Cardiac muscle cell (in vitro differentiated cells and primary cell): ENCODE measurements at regions not wholly inside any gene's neighbourhood (a gene's known extent, or its start where the extent isn't known, plus 50 kb on each side); places are given as distances from the start of the nearest gene placed in this dataset.

Source experiments
- DNase-seq, 2 donors: peaks; one replicate each; pipeline versions ENCODE4 v3.0.0 to v3.0.0-alpha.2; 2010 to 2017; ENCODE audit warnings: low read depth in 1 of 2, low spot score in 1 of 2
- H3K27ac ChIP-seq: fragments of 200-600 bp; sonication (generic); 2 replicates; pipeline ENCODE4 v1.5.1; 2016
- H3K27me3 ChIP-seq: fragments of 200-600 bp; sonication (generic); 2 replicates; pipeline ENCODE4 v1.6.0; 2016; ENCODE audit warnings: control low read depth
- H3K36me3 ChIP-seq: fragments of 200-600 bp; sonication (generic); 2 replicates; pipeline ENCODE4 v1.5.1; 2016; ENCODE audit warnings: control low read depth
- H3K4me1 ChIP-seq: fragments of 200-600 bp; sonication (generic); 2 replicates; pipeline ENCODE4 v1.8.1; 2017; ENCODE audit warnings: low read depth, mild to moderate bottlenecking, mixed run types
- H3K4me3 ChIP-seq: fragments of 200-600 bp; sonication (generic); 2 replicates; pipeline ENCODE4 v1.5.1; 2016; ENCODE audit warnings: mild to moderate bottlenecking
- H3K9me3 ChIP-seq: fragments of 200-600 bp; sonication (generic); 2 replicates; pipeline ENCODE4 v1.5.1; 2017; ENCODE audit warnings: low read depth, mild to moderate bottlenecking, control low read depth
- CTCF ChIP-seq: IDR thresholded peaks from 2 replicates; pipeline ENCODE4 v1.5.1; 2012; ENCODE audit warnings: low read depth, mild to moderate bottlenecking, low read length

GRCh38 chr12:103182299-103182698 is 224.8 kb downstream of the ASCL1 start:
- Histone ChIP-seq H3K27me3 (no peaks in the 10 kb centered on the region), H3K36me3 (no peaks in the 10 kb centered on the region), H3K4me3 (no peak overlapping the region), H3K4me1 (no peaks in the 10 kb centered on the region), H3K9me3 (no peaks in the 10 kb centered on the region), H3K27ac (no peak overlapping the region)
- no peak for TF ChIP-seq CTCF
- no peak for DNase-seq

GRCh38 chr12:103196467-103196866 is 239.0 kb downstream of the ASCL1 start:
- Histone ChIP-seq H3K27ac (no peak overlapping the region), H3K36me3 (no peaks in the 10 kb centered on the region), H3K27me3 (no peaks in the 10 kb centered on the region), H3K4me1 (no peaks in the 10 kb centered on the region), H3K9me3 (no peaks in the 10 kb centered on the region), H3K4me3 (no peak overlapping the region)
- TF ChIP-seq CTCF: no peak
- DNase-seq: no peak

GRCh38 chr12:103197725-103198388 is 240.4 kb downstream of the ASCL1 start:
- DNase-seq: no peak

GRCh38 chr12:103198499-103198898 is 241.0 kb downstream of the ASCL1 start:
- H3K27ac ChIP-seq: no peak overlapping the region
- no peak for TF ChIP-seq CTCF
- H3K36me3 ChIP-seq: no peaks in the 10 kb centered on the region
- no peak for DNase-seq
- H3K9me3 ChIP-seq: no peaks in the 10 kb centered on the region
- no peak overlapping the region for H3K4me3 ChIP-seq
- H3K27me3 ChIP-seq: no peaks in the 10 kb centered on the region
- no peaks in the 10 kb centered on the region for H3K4me1 ChIP-seq

More at GRCh38 chr12:103197725-103198388, 240.4 kb downstream of the ASCL1 start:
- no peaks in the 10 kb centered on the region for H3K9me3 ChIP-seq
- H3K4me3 ChIP-seq: no peak overlapping the region
- no peaks in the 10 kb centered on the region for H3K4me1 ChIP-seq
- no peak for TF ChIP-seq CTCF
- no peaks in the 10 kb centered on the region for H3K27me3 ChIP-seq
- no peaks in the 10 kb centered on the region for H3K36me3 ChIP-seq
- H3K27ac ChIP-seq: no peak overlapping the region

- no peak for TF ChIP-seq CTCF
- no peak overlapping the region for H3K27ac ChIP-seq
Measured at GRCh38 chr12:103205906-103206305, 248.4 kb downstream of the ASCL1 start.

More at GRCh38 chr12:103205906-103206305, 248.4 kb downstream of the ASCL1 start:
- H3K36me3 ChIP-seq: no peaks in the 10 kb centered on the region
- no peak overlapping the region for H3K4me3 ChIP-seq
- H3K9me3 ChIP-seq: no peaks in the 10 kb centered on the region
- no peak for DNase-seq
- no peaks in the 10 kb centered on the region for H3K4me1 ChIP-seq
- no peaks in the 10 kb centered on the region for H3K27me3 ChIP-seq
